GM13977 (cell line): ENCODE measurements at regions not wholly inside any gene's neighbourhood (a gene's known extent, or its start where the extent isn't known, plus 50 kb on each side); places are given as distances from the start of the nearest gene placed in this dataset.

Source experiments
- DNase-seq: peaks from one replicate; pipeline ENCODE4 v3.0.0; 2012; ENCODE audit warnings: low spot score
- CTCF ChIP-seq: IDR thresholded peaks from 2 replicates; pipeline ENCODE4 v1.5.1; 2012; ENCODE audit warnings: mild to moderate bottlenecking, control low read depth; ENCODE audit not compliant: insufficient read depth; ENCODE audit errors: extremely low read depth, missing control alignments
- in situ Hi-C: fragments of 300-500 bp; cut with MboI; formaldehyde crosslinking; loops from one replicate; pipeline ENCODE4 v1.12.0; 2022; ENCODE audit warnings: low sequenced_read_pairs, low pct_unique_long_range_greater_than_20kb, mixed read lengths, inconsistent platforms; ENCODE audit not compliant: unreplicated experiment

- no peak for DNase-seq
- in situ Hi-C loops = no loop called here
- TF ChIP-seq CTCF = no peak
Measured at GRCh38 chr1:187454010-187454409, 625.3 kb downstream of the PLA2G4A start.

- in situ Hi-C loops = no loop called here
- no peak for DNase-seq
- no peak for TF ChIP-seq CTCF
Measured at GRCh38 chr1:187456446-187456845, 627.7 kb downstream of the PLA2G4A start.

DNA sequence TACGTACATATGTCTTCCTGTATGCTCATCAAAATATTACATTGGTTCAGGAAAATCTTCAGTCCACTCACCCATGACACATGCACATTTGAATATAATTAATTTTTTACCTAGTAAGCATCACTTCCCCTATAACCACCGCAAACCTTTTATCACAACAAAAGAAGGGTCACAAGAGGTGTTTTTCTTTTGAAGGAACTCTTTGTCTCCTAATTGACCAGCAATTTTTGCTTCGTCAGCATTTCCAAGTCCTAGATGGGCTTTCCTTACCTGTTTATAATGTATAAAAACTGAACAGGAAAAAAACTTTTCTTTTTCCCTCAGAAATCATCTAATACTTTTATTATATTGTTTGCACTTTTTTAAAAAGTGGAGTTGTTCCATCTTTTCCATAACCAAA is 631.3 kb downstream of the PLA2G4A start:
- no peak for DNase-seq
- TF ChIP-seq CTCF = no peak
- in situ Hi-C loops = no loop called here

DNA sequence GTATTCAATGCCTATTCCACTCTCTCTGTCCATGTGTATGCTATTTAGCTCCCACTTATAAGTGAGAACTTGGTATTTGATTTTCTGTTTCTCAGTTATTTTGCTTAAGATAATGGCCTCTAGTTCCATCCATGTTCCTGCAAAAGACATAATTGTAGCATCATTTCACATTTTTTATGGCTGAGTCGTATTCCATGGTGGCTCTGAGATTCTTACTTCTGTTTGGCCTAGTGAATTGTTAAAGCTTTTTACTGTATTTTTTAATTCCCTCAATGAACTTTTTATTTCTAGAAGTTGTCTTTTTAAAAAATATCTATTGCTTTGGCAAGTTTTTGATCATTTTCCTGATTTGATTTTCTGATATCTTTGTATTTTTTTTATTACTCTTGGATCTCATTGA is 635.6 kb downstream of the PLA2G4A start:
- in situ Hi-C loops = no loop called here
- no peak for DNase-seq
- TF ChIP-seq CTCF = no peak

GRCh38 chr1:187465441-187465840 is 636.7 kb downstream of the PLA2G4A start:
- in situ Hi-C loops = no loop called here
- DNase-seq = no peak
- TF ChIP-seq CTCF = no peak

- DNase-seq = no peak
- TF ChIP-seq CTCF = no peak
- in situ Hi-C loops = no loop called here
Measured at GRCh38 chr1:187469836-187470235, 641.1 kb downstream of the PLA2G4A start.

GRCh38 chr1:187471555-187471954 is 642.8 kb downstream of the PLA2G4A start:
- in situ Hi-C loops = no loop called here
- DNase-seq = no peak
- no peak for TF ChIP-seq CTCF
